ENCODE measurements at regions not wholly inside any gene's neighbourhood (a gene's known extent, or its start where the extent isn't known, plus 50 kb on each side); places are given as distances from the start of the nearest gene placed in this dataset.

DNA sequence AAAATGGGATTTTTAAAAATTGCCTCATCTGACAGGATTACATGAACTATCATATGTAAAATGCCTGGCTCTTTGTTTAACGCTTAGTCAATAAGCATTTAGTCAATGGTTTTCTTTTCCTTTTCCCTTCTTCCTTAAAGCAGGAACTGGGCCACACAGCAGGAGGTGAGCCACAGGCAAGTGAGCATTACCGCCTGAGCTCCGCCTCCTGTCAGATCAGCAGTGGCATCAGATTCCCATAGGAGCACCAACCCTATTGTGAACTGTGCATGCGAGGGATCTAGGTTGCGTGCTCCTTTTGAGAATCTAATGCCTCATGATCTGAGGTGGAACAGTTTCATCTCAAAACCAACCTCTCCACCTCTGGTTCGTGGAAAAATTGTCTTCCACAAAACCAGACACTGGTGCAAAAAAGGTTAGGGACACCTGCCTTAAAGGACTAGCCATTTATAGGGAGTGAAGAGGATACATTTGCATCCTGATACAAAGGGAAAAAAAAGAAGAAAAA lies 306.1 kb downstream of the FBXW7 start:
- TF ChIP-seq, protein P1, sequence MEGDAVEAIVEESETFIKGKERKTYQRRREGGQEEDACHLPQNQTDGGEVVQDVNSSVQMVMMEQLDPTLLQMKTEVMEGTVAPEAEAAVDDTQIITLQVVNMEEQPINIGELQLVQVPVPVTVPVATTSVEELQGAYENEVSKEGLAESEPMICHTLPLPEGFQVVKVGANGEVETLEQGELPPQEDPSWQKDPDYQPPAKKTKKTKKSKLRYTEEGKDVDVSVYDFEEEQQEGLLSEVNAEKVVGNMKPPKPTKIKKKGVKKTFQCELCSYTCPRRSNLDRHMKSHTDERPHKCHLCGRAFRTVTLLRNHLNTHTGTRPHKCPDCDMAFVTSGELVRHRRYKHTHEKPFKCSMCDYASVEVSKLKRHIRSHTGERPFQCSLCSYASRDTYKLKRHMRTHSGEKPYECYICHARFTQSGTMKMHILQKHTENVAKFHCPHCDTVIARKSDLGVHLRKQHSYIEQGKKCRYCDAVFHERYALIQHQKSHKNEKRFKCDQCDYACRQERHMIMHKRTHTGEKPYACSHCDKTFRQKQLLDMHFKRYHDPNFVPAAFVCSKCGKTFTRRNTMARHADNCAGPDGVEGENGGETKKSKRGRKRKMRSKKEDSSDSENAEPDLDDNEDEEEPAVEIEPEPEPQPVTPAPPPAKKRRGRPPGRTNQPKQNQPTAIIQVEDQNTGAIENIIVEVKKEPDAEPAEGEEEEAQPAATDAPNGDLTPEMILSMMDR (conservative IDR thresholded peaks at IDR 0.05; ENCODE audit: low read length): no peak
- TF ChIP-seq EZH2phosphoT487 (IDR thresholded peaks at IDR 0.05; ENCODE audit: borderline replicate concordance): no peak

All from Loucy (cell line).